Left lung (tissue), 4 donors: ENCODE measurements at regions not wholly inside any gene's neighbourhood (a gene's known extent, or its start where the extent isn't known, plus 50 kb on each side); places are given as distances from the start of the nearest gene placed in this dataset.

Experiments
- ATAC-seq: fragments of 200-7000 bp; cut with Tn5 transposase; one replicate; pipeline ENCODE4 v1.9.1; 2020; ENCODE audit warnings: moderate library complexity
- DNase-seq, 4 donors: peaks; one replicate each; pipeline ENCODE4 v3.0.0-alpha.2; 2013 to 2020
- H3K27ac ChIP-seq, 2 donors: fragments of 200-600 bp; sonication (generic) in 1 of 2; one replicate each; pipeline versions ENCODE4 v1.5.0 to v1.8.0; 2020 to 2021
- H3K27me3 ChIP-seq, 2 donors: fragments of 200-600 bp; sonication (generic) in 1 of 2; one replicate each; pipeline versions ENCODE4 v1.5.0 to v1.8.0; 2020 to 2021
- H3K36me3 ChIP-seq, 2 donors: fragments of 200-600 bp; sonication (generic) in 1 of 2; one replicate each; pipeline versions ENCODE4 v1.5.0 to v1.8.0; 2020 to 2021
- H3K4me1 ChIP-seq, 2 donors: fragments of 200-600 bp; one replicate each; pipeline ENCODE4 v1.8.0; 2021
- H3K4me3 ChIP-seq, 2 donors: fragments of 200-600 bp; sonication (generic) in 1 of 2; one replicate each; pipeline versions ENCODE4 v1.5.0 to v1.8.0; 2020 to 2021; ENCODE audit warnings: mild to moderate bottlenecking in 1 of 2
- H3K9me3 ChIP-seq, 2 donors: fragments of 200-600 bp; sonication (generic) in 1 of 2; one replicate each; pipeline versions ENCODE4 v1.5.0 to v1.8.0; 2020 to 2021
- intact Hi-C, 2 donors: fragments of 100-400 bp; cut with DNase I; formaldehyde crosslinking; loops; one replicate each; pipeline versions ENCODE4 v1.11.2 to v1.14.2; 2022
- TF ChIP-seq, protein P1 (sequence below), 2 donors: fragments of 200-600 bp; sonication (generic) in 1 of 2; IDR thresholded peaks; one replicate each; pipeline versions ENCODE4 v1.5.0 to v1.8.0; 2021; ENCODE audit warnings: antibody characterized with exemption in 2 of 2
- donor health status: DM: no; HTN: yes; CAD: no.
- donor health status: DM: no; HTN: no; CAD: no.

DNA sequence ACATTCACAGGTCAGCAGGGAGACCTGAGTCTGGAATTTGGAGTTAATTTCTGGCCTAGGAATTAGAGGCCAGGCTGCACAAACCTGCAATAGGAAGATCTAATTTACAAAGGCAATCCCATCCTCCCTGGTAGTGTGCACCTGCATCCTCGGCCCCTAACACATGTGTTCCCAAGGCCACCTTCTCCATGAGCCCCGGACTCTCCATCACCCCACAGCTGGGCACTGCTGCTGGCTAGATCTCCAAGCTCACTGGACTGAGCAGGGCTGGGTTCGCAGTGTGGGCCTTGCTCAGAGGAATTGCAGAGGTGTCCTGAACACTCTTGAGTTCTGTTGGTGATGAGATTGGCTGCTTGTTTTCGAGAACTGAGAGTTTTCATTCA lies 162.6 kb upstream of the TWIST2 start:
- Histone ChIP-seq H3K36me3 (no peaks in the 10 kb centered on the region), H3K4me3 (no peak overlapping the region), H3K4me1 (no peaks in the 10 kb centered on the region), H3K27me3 (no peaks in the 10 kb centered on the region), H3K9me3 (no peaks in the 10 kb centered on the region), H3K27ac (peak overlapping the region in 1 of 2 donors; percentile 46)
- intact Hi-C loops: no loop called here
- no peak for ATAC-seq
- TF ChIP-seq, protein P1, sequence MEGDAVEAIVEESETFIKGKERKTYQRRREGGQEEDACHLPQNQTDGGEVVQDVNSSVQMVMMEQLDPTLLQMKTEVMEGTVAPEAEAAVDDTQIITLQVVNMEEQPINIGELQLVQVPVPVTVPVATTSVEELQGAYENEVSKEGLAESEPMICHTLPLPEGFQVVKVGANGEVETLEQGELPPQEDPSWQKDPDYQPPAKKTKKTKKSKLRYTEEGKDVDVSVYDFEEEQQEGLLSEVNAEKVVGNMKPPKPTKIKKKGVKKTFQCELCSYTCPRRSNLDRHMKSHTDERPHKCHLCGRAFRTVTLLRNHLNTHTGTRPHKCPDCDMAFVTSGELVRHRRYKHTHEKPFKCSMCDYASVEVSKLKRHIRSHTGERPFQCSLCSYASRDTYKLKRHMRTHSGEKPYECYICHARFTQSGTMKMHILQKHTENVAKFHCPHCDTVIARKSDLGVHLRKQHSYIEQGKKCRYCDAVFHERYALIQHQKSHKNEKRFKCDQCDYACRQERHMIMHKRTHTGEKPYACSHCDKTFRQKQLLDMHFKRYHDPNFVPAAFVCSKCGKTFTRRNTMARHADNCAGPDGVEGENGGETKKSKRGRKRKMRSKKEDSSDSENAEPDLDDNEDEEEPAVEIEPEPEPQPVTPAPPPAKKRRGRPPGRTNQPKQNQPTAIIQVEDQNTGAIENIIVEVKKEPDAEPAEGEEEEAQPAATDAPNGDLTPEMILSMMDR (IDR thresholded peaks at IDR 0.05): no peak
- DNase-seq: no peak

DNA sequence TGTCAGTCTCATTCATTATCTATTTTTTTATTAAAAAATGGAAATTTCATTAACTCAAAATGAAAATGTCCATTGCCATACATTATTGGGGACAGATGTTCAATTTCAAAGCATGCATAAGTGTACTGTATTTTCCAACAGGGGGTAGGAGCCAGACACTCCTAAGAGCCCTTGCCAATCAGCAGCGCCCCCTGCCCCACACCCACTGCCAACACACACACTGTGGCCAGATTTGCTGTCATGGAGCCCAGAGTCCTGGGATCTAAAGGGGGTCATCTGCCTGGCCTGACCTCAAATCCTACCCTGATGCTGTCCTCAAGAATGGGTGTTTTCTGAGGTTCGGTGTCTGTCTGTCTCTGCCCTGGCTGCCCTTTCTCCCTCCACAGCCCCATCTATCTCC lies 162.2 kb upstream of the TWIST2 start:
- H3K36me3 ChIP-seq: no peaks in the 10 kb centered on the region
- no peak overlapping the region for H3K4me3 ChIP-seq
- intact Hi-C loops: no loop called here
- TF ChIP-seq, protein P1 (IDR thresholded peaks at IDR 0.05): no peak
- H3K27me3 ChIP-seq: no peaks in the 10 kb centered on the region
- H3K9me3 ChIP-seq: no peaks in the 10 kb centered on the region
- no peak overlapping the region for H3K27ac ChIP-seq
- DNase-seq: no peak
- no peak for ATAC-seq
- H3K4me1 ChIP-seq: no peaks in the 10 kb centered on the region

GRCh38 chr2:238686223-238686622 lies 161.7 kb upstream of the TWIST2 start:
- TF ChIP-seq, protein P1 (IDR thresholded peaks at IDR 0.05): no peak
- H3K27ac ChIP-seq: no peak overlapping the region
- H3K4me3 ChIP-seq: no peak overlapping the region
- no peaks in the 10 kb centered on the region for H3K27me3 ChIP-seq
- H3K4me1 ChIP-seq: no peaks in the 10 kb centered on the region
- ATAC-seq (no peak), DNase-seq (no peak)
- no peaks in the 10 kb centered on the region for H3K36me3 ChIP-seq
- H3K9me3 ChIP-seq: no peaks in the 10 kb centered on the region
- intact Hi-C loops: no loop called here

GRCh38 chr2:238688193-238689153 lies 159.4 kb upstream of the TWIST2 start:
- no peak overlapping the region for H3K4me3 ChIP-seq
- no peaks in the 10 kb centered on the region for H3K36me3 ChIP-seq
- no peaks in the 10 kb centered on the region for H3K4me1 ChIP-seq
- no peaks in the 10 kb centered on the region for H3K27me3 ChIP-seq
- no peaks in the 10 kb centered on the region for H3K9me3 ChIP-seq
- H3K27ac ChIP-seq: no peak overlapping the region
- intact Hi-C loops: no loop called here
- no peak for ATAC-seq
- TF ChIP-seq, protein P1 (IDR thresholded peaks at IDR 0.05): no peak
- no peak for DNase-seq

- no peaks in the 10 kb centered on the region for H3K9me3 ChIP-seq
- ATAC-seq: no peak
- no peak for DNase-seq
- intact Hi-C loops: no loop called here
- no peak overlapping the region for H3K4me3 ChIP-seq
- H3K27ac ChIP-seq: no peak overlapping the region
- no peaks in the 10 kb centered on the region for H3K4me1 ChIP-seq
- TF ChIP-seq, protein P1 (IDR thresholded peaks at IDR 0.05): no peak
- no peaks in the 10 kb centered on the region for H3K27me3 ChIP-seq
- no peaks in the 10 kb centered on the region for H3K36me3 ChIP-seq
These were observed 158.6 kb upstream of the TWIST2 start for GRCh38 chr2:238689331-238689730.
